Aorta (tissue), 5 donors: ENCODE measurements at regions not wholly inside any gene's neighbourhood (a gene's known extent, or its start where the extent isn't known, plus 50 kb on each side); places are given as distances from the start of the nearest gene placed in this dataset.
A peak's percentile ranks its signal among the peaks of the same experiment; 100 is the strongest.

Experiments
- ATAC-seq: fragments of 200-7000 bp; cut with Tn5 transposase; one replicate; pipeline ENCODE4 v1.9.1; 2022; ENCODE audit warnings: moderate library complexity; ENCODE audit not compliant: low FRiP score
- DNase-seq, 2 donors: peaks; one replicate each; pipeline ENCODE4 v3.0.0-alpha.2; 2020
- H3K27ac ChIP-seq, 2 donors: one replicate each; pipeline ENCODE4 v1.5.1; 2013; ENCODE audit warnings: low read length in 2 of 2, mild to moderate bottlenecking in 2 of 2, moderate library complexity in 2 of 2, control low read depth in 1 of 2, inconsistent platforms in 1 of 2, low read depth in 1 of 2
- H3K27me3 ChIP-seq, 2 donors: one replicate each; pipeline ENCODE4 v1.6.1; 2013; ENCODE audit warnings: control low read depth in 1 of 2, low read length in 1 of 2, mild to moderate bottlenecking in 1 of 2, moderate library complexity in 1 of 2; ENCODE audit not compliant: insufficient read depth in 2 of 2, control insufficient read depth in 1 of 2
- H3K36me3 ChIP-seq, 2 donors: one replicate each; pipeline ENCODE4 v1.6.1; 2013; ENCODE audit warnings: control low read depth in 1 of 2, low read length in 1 of 2, mild to moderate bottlenecking in 1 of 2; ENCODE audit not compliant: insufficient read depth in 2 of 2, control insufficient read depth in 1 of 2
- H3K4me1 ChIP-seq, 2 donors: one replicate each; pipeline ENCODE4 v1.6.1; 2013; ENCODE audit warnings: low read length in 2 of 2, control low read depth in 1 of 2, mild to moderate bottlenecking in 1 of 2, moderate library complexity in 1 of 2; ENCODE audit not compliant: insufficient read depth in 2 of 2, control insufficient read depth in 1 of 2
- H3K4me3 ChIP-seq, 2 donors: one replicate each; pipeline ENCODE4 v1.5.1; 2013; ENCODE audit warnings: low read length in 2 of 2, control low read depth in 1 of 2, mild to moderate bottlenecking in 1 of 2
- H3K9me3 ChIP-seq: one replicate; pipeline ENCODE4 v1.6.1; 2013; ENCODE audit warnings: mild to moderate bottlenecking, low read length; ENCODE audit not compliant: control insufficient read depth
- WGBS, 2 donors: extraction: QIAGEN DNeasy Blood & Tissue Kit; methylation state at CpG; one replicate each; pipeline ENCODE4 v1.1.7; 2013; 5-methylcytosine and 5-hydroxymethylcytosine counted together
- intact Hi-C, 2 donors: fragments of 100-400 bp; cut with DNase I; formaldehyde crosslinking; loops; one replicate each; pipeline versions ENCODE4 v1.14.2 to v1.15.0; 2022
- donor health status: healthy with polysubstance abuse.
- donor health status: Bipolar disorder and iron deficiency.
- donor health status: DM: no; HTN: no; CAD: no.
- donor health status: DM: no; HTN: no; CAD: no.
- donor health status: DM: yes; HTN: yes; CAD: no.

DNA sequence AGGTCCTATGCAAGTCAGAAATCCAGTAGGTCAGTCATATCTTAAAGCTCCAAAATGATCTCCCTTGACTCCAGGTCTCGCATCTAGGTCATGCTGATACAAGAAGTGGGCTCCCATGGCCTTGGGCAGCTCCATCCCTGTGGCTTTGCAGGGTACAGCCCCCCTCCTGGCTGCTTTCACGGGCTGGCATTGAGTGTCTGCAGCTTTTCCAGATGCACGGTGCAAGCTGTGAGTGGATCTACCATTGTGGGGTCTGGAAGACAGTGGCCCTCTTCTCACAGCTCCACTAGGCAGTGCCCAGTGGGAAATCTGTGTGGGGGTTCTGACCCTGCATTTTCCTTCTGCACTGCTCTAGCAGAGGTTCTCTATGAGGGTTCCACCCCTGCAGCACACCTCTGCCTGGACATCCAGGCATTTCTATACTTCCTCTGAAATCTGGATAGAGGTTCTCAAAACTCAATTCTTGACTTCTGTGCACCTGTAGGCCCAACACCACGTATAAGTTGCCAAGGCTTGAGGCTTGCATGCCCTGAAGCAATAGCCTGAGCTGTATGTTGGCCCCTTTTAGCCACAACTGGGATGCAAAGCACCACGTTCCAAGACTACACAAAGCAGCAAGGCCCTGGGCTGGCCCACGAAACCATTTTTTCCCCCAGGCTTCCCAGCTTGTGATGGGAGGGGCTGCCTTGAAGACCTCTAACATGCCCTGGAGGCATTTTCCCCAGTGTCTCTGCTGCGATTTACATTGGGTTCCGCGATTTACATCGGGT, 472.7 kb downstream of the NPHP4 start:
- Histone ChIP-seq H3K4me3 (no peak overlapping the region), H3K27me3 (no peaks in the 10 kb centered on the region), H3K4me1 (no peaks in the 10 kb centered on the region), H3K27ac (no peak overlapping the region), H3K36me3 (no peaks in the 10 kb centered on the region), H3K9me3 (peaks cover 3% of the 10 kb centered on the region)
- 77 to 80% methylated on average over 10 of the region's 10 CpGs for WGBS, 2 donors
- DNase-seq (no peak), ATAC-seq (no peak)
- intact Hi-C loops = loop anchor here (10.0 kb wide), 1 partner anchor 395 kb away; no protein-coding TSS in a partner anchor

DNA sequence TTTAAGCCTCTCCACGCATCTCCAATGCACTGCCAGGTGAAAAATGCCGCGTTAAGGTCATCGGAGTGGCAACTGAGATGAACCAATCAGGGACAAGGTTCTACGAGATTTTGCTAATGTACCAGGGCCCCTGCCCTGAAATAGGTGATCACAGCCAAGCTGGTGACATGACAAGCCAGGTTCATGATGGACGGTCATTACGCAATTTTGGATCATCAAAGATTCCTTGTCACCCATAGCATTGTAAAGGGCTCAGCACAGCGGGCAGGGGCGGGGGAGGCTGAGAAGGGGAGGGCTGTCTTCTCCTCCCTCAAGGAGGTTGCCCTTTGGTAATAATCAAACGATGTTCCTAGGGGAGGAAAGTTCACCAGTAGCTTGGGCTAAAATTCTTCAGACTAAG, 475.5 kb downstream of the NPHP4 start:
- H3K27ac ChIP-seq = no peak overlapping the region
- ATAC-seq = no peak
- no peak overlapping the region for H3K4me3 ChIP-seq
- 84 to 87% methylated on average over 10 of the region's 10 CpGs for WGBS, 2 donors
- H3K4me1 ChIP-seq = no peaks in the 10 kb centered on the region
- intact Hi-C loops = loop anchor here (10.0 kb wide), 1 partner anchor 398 kb away; no protein-coding TSS in a partner anchor
- H3K36me3 ChIP-seq = no peaks in the 10 kb centered on the region
- no peak for DNase-seq
- H3K9me3 ChIP-seq = no peaks in the 10 kb centered on the region
- no peaks in the 10 kb centered on the region for H3K27me3 ChIP-seq

DNA sequence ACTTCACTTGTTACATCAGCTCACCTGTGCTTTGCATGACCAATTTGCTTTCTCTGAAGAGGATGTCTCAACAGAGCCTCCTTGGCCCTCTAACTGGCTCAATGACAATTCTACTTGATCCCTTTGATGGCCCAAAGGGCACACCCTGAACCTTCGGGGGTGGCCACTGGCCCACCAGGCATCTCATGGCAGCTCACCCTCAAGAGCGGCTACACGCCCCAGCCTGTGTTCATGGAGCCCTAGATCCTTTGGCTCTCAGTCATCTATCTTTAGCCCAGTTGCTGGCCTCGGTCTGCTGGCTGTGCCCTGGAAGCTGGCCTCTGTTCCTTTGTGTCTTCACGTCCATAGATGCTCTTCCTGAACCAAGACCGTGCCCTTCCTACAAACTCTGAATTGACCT, 476.7 kb downstream of the NPHP4 start:
- H3K4me1 ChIP-seq = no peaks in the 10 kb centered on the region
- no peaks in the 10 kb centered on the region for H3K36me3 ChIP-seq
- 87 to 88% methylated on average over 6 of the region's 6 CpGs for WGBS, 2 donors
- no peak for DNase-seq
- no peaks in the 10 kb centered on the region for H3K27me3 ChIP-seq
- no peak overlapping the region for H3K27ac ChIP-seq
- no peak for ATAC-seq
- H3K4me3 ChIP-seq = no peak overlapping the region
- H3K9me3 ChIP-seq = no peaks in the 10 kb centered on the region
- intact Hi-C loops = loop anchor here (10.0 kb wide), 1 partner anchor 399 kb away; no protein-coding TSS in a partner anchor

DNA sequence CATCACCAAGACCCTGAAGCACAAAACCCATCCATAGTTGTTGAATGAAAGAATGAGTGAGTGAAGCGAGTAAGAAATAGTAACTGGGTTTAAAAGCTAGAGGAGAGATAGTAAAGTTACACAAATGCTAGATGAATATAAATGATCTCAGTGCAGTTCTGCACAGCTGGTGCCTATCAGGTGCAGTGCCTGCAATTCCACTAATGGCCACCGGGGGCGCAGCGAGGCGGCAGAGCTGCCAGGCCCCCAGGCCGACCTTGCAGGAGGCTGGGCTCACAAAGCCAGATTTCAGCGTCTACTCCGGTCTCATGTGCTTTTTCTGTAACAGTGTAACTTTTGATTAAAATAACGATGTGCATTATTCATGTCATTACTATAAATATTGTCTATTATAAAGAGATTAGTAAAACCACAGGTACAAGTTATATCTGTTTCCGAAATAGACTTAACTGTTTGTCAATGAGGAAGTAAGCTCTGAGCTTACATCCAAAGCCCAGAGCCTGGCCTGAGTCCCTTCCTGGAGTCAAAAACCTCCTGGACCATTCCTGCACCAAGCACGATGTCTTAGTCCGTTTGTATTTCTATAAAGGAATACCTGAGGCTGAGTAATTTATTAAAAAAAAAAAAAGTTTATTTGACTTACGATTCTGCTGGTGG, 477.6 kb downstream of the NPHP4 start:
- ATAC-seq = peak; percentile 68
- WGBS, 2 donors = 21 to 25% methylated on average over 13 of the region's 13 CpGs
- no peaks in the 10 kb centered on the region for H3K27me3 ChIP-seq

DNA sequence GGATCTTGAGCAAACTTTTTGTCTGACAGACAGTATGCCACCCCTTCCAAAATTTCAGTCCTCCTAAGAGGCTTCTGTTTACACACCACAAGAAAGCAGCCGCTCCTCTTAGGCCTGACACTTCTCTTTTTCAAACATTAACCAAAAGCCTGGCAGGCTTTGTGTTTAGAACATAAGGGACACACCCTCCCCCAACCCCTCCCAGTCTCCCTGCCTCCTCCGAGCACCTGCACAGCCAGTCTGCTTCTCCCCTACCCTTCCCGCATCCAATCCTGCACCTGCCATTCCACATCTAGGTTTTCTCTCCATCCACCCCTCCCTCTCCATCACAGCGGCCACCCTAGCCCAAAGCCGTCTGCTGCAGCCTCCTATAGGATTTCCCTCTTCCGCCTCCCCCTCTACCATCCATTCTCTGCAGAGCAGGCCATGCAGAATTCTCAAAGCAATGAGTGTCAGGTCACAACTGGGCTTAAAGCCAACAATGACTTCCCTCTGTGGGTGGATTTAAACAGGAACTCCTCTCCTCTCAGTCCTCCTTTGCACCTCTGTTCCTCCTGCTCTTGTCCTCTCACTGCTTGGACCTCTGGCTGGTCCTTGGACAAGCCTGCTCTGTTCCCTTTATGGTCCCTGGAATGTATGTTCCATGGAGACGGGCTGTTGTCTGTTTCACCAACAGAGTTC, 478.2 kb downstream of the NPHP4 start:
- 69 to 73% methylated on average over 7 of the region's 7 CpGs for WGBS, 2 donors
- intact Hi-C loops = loop anchor here (5.0 to 10.0 kb wide), 3 partner anchors 233 to 458 kb away; no protein-coding TSS in a partner anchor
- Histone ChIP-seq H3K4me3 (no peak overlapping the region), H3K27me3 (no peaks in the 10 kb centered on the region), H3K4me1 (no peaks in the 10 kb centered on the region), H3K9me3 (no peaks in the 10 kb centered on the region), H3K36me3 (no peaks in the 10 kb centered on the region), H3K27ac (no peak overlapping the region)
- no peak for ATAC-seq
- peak in 1 of 2 donors; percentile 62 for DNase-seq

More for the DNA sequence above, 477.6 kb downstream of the NPHP4 start:
- no peaks in the 10 kb centered on the region for H3K4me1 ChIP-seq
- peak; percentile 70 to 91 for DNase-seq
- H3K36me3 ChIP-seq = no peaks in the 10 kb centered on the region
- no peaks in the 10 kb centered on the region for H3K9me3 ChIP-seq
- intact Hi-C loops = loop anchor here (5.0 to 10.0 kb wide), 3 partner anchors 233 to 458 kb away; no protein-coding TSS in a partner anchor
- no peak overlapping the region for H3K27ac ChIP-seq
- no peak overlapping the region for H3K4me3 ChIP-seq

DNA sequence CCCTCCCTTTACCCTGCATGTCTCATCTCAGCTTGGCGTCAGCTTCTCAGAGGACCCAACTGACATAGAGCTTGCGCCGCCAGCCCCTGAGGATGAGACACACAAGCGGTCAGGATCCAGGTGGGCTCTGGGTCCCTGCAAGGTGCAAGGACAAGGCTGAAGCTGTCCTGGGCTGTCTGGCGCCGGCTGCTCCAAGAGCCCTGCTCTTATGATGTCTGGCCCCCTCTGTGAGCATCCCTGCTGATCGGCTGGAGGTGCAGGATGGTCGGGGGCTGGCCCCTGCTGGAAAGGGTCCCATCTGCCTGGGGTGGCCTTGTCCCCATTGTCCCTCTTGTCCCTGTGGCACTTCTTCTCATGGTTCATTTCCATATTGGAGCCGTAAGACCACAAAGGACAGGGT, 479.0 kb downstream of the NPHP4 start:
- H3K27me3 ChIP-seq = no peaks in the 10 kb centered on the region
- H3K27ac ChIP-seq = no peak overlapping the region
- H3K4me3 ChIP-seq = no peak overlapping the region
- WGBS, 2 donors = 87 to 94% methylated on average over 9 of the region's 9 CpGs
- no peaks in the 10 kb centered on the region for H3K4me1 ChIP-seq
- ATAC-seq (no peak), DNase-seq (peak in 1 of 2 donors; percentile 42)
- no peaks in the 10 kb centered on the region for H3K36me3 ChIP-seq
- intact Hi-C loops = loop anchor here (5.0 to 10.0 kb wide), 3 partner anchors 234 to 459 kb away; no protein-coding TSS in a partner anchor
- no peaks in the 10 kb centered on the region for H3K9me3 ChIP-seq

DNA sequence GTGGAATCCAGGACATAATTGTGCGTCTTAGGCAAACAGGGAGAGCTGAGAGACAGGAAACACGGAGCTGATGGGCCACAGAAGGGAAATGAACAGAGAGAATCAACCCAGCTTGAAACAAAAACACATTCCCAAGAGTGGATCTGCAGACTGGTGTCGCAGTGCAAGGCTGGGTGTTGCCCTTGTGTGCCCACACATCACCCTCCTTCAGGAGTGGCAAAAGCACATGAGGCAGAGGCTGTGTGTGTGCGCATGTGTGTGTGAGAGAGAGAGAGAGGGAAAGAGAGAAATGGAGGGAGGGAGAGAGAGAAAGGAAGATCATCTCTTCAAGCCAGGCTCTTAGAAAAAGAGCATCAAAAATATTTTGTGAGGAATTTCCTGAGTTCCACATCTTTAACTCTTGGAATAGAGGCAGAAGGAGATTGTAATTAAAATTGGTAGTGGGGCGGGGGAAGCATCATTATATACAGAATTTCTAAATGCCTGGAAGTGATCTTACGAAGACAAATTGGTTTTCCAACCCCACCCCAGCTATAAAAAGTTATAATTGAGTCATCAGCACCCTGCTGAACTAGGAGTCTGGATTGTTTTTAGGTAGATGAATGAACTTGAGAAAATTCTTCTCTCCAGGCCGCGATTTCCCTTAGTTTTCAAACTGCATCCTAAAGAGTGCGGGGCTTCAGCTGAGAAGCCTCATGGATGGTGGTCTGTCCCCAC, 480.7 kb downstream of the NPHP4 start:
- H3K27me3 ChIP-seq = no peaks in the 10 kb centered on the region
- DNase-seq (no peak), ATAC-seq (no peak)
- H3K27ac ChIP-seq = no peak overlapping the region
- 69 to 77% methylated on average over 9 of the region's 9 CpGs for WGBS, 2 donors
- no peak overlapping the region for H3K4me3 ChIP-seq
- no peaks in the 10 kb centered on the region for H3K36me3 ChIP-seq
- no peaks in the 10 kb centered on the region for H3K4me1 ChIP-seq
- intact Hi-C loops = loop anchor here (5.0 to 10.0 kb wide), 3 partner anchors 236 to 461 kb away; no protein-coding TSS in a partner anchor
- H3K9me3 ChIP-seq = no peaks in the 10 kb centered on the region
